ENCODE measurements at regions not wholly inside any gene's neighbourhood (a gene's known extent, or its start where the extent isn't known, plus 50 kb on each side); places are given as distances from the start of the nearest gene placed in this dataset.

DNA sequence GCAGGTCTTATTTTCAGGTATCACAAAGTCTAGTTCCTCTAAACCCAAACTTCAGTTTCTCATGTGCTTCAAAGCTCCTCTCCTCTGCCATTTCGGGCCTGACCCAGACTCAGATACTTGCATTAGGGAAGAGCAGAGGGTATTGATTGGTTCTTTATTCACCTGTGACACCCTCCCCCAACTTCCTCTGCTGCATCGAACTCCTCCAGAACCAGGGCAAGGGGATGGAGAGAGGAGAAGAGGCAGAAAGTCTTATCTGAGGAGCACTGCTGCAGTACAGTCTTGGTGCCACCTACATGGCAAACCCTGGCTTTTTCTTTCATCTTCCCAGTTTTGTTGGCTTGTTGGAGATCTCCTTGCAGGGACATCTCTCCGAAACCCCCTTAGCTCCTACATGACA lies 96.0 kb upstream of the OSMR start:
- TF ChIP-seq, protein P1, sequence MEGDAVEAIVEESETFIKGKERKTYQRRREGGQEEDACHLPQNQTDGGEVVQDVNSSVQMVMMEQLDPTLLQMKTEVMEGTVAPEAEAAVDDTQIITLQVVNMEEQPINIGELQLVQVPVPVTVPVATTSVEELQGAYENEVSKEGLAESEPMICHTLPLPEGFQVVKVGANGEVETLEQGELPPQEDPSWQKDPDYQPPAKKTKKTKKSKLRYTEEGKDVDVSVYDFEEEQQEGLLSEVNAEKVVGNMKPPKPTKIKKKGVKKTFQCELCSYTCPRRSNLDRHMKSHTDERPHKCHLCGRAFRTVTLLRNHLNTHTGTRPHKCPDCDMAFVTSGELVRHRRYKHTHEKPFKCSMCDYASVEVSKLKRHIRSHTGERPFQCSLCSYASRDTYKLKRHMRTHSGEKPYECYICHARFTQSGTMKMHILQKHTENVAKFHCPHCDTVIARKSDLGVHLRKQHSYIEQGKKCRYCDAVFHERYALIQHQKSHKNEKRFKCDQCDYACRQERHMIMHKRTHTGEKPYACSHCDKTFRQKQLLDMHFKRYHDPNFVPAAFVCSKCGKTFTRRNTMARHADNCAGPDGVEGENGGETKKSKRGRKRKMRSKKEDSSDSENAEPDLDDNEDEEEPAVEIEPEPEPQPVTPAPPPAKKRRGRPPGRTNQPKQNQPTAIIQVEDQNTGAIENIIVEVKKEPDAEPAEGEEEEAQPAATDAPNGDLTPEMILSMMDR (IDR thresholded peaks at IDR 0.05; ENCODE audit: insufficient read depth, low read depth, low read length, missing control alignments): no peak
- H3K4me3 ChIP-seq (ENCODE audit: low read length): no peak overlapping the region
- DNase-seq (ENCODE audit: low read depth): no peak

DNA sequence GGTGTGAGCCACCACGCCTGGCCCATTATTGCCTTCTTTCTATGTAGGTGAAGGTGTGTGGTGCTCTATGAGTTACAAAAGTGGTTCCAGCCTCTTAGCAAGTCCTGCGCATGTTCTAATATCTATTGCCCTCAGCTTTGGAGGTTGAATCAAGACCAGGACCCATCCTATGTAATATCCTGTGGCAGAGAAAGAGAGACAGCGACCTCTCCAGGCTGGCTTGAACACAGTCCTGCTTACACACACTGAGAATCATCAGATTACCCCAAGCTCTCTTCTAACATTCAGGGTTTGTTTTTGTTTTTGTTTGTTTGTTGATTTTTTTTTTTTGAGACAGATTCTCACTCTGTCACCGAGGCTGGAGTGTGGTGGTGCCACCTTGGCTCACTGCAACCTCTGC lies 94.7 kb upstream of the OSMR start:
- DNase-seq (ENCODE audit: low read depth): no peak
- no peak overlapping the region for H3K4me3 ChIP-seq (ENCODE audit: low read length)
- TF ChIP-seq, protein P1 (IDR thresholded peaks at IDR 0.05; ENCODE audit: insufficient read depth, low read depth, low read length, missing control alignments): no peak

DNA sequence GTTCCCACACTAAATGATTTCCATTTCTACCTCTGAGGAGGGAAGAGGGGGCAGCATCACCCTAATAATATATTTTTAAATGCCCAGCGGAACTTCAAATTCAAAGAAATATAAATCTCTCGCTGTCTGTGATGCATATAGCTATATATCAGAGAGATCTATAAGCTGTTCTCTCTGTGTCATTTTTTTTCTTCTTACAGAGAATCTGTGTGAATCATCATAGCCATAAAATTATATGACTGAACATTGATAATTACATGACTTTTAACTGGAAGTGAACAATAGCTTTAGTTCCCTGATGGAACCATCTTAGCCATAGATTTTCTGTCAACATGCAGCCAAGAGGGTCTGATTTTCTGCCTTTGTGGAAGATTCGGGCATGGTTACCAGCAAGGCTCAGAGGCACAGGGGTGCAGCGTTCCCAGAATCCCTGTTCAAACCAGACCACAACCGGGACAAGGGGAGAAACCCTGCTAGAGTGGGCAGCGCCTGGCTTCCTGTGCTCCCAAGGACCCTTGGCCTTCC lies 93.7 kb upstream of the OSMR start:
- H3K4me3 ChIP-seq (ENCODE audit: low read length): no peak overlapping the region
- TF ChIP-seq, protein P1 (IDR thresholded peaks at IDR 0.05; ENCODE audit: insufficient read depth, low read depth, low read length, missing control alignments): no peak
- no peak for DNase-seq (ENCODE audit: low read depth)

- H3K4me3 ChIP-seq (ENCODE audit: low read length): no peak overlapping the region
- DNase-seq (ENCODE audit: low read depth): no peak
- TF ChIP-seq, protein P1 (IDR thresholded peaks at IDR 0.05; ENCODE audit: insufficient read depth, low read depth, low read length, missing control alignments): no peak
Measured at GRCh38 chr5:38752622-38753021, 93.2 kb upstream of the OSMR start.

- no peak for DNase-seq (ENCODE audit: low read depth)
- TF ChIP-seq, protein P1 (IDR thresholded peaks at IDR 0.05; ENCODE audit: insufficient read depth, low read depth, low read length, missing control alignments): no peak
- H3K4me3 ChIP-seq (ENCODE audit: low read length): no peak overlapping the region
Measured at GRCh38 chr5:38753141-38753540, 92.7 kb upstream of the OSMR start.

DNA sequence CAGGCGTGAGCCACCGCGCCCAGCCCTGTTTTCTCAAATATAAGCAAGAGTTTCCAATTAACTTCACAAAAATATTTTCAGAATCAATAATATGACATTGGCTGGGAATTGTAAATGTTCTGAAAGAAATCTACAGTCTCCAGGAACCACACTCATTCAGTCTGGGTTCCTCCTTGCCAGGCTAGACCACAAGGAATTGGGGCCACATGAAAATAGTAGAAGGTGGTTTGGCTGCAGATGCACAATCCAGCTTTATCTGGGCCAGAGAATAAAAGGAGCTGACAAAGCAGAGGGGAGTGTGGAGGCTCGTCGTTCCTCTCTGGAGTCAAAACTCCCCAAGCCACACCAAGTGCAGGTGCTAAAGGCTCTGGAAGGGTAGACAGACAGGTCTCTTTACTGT lies 92.0 kb upstream of the OSMR start:
- DNase-seq (ENCODE audit: low read depth): no peak
- no peak overlapping the region for H3K4me3 ChIP-seq (ENCODE audit: low read length)
- TF ChIP-seq, protein P1 (IDR thresholded peaks at IDR 0.05; ENCODE audit: insufficient read depth, low read depth, low read length, missing control alignments): no peak

DNA sequence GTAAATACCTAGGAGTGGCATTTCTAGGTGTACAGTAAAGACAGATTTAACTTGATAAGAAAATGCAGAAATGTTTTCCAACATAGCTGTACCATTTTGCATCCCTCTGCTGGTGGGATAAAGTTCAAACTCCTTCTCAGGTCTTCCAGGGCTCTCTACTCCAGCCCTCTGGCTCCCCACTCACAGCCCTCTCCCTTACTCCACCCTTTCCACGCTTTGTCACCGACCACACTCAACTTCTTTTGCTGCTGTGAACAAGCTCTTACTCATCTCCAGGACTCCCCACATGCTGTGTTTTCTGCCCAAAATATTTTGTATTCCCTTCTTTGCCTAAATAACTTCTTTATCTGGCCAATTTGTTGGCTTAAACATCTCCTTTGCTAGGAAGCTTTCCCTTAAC lies 90.6 kb upstream of the OSMR start:
- H3K4me3 ChIP-seq (ENCODE audit: low read length): no peak overlapping the region
- peak; percentile 3 for DNase-seq (ENCODE audit: low read depth)
- TF ChIP-seq, protein P1 (IDR thresholded peaks at IDR 0.05; ENCODE audit: insufficient read depth, low read depth, low read length, missing control alignments): no peak
